Activated CD4-positive, alpha-beta T cell treated with anti-CD3 and anti-CD28 coated beads for 36 hours (primary cell): ENCODE measurements at regions not wholly inside any gene's neighbourhood (a gene's known extent, or its start where the extent isn't known, plus 50 kb on each side); places are given as distances from the start of the nearest gene placed in this dataset.

ENCODE experiments used
- ATAC-seq: fragments of 200-7000 bp; cut with Tn5 transposase; one replicate; pipeline ENCODE4 v1.10.0; 2021; ENCODE audit warnings: mild to moderate bottlenecking, moderate library complexity
- CTCF ChIA-PET: fragments of 350-600 bp; sonication (Branson Sonifier 250); formaldehyde crosslinking; loops from one replicate; lab custom pipeline; 2021; ENCODE audit warnings: antibody characterized with exemption; lab: Charles Lee
- POLR2A ChIA-PET: fragments of 350-600 bp; sonication (Branson Sonifier 250); formaldehyde crosslinking; loops from one replicate; lab custom pipeline; 2021; ENCODE audit warnings: antibody characterized with exemption, inconsistent platforms; lab: Charles Lee
- DNase-seq: peaks from one replicate; pipeline ENCODE4 v3.0.0-alpha.2; 2020
- H3K27ac Mint-ChIP-seq: one replicate; pipeline ENCODE4 v1.8.0; 2021; ENCODE audit warnings: mixed read lengths
- H3K27me3 Mint-ChIP-seq: one replicate; pipeline ENCODE4 v1.8.0; 2021; ENCODE audit warnings: mixed read lengths
- H3K36me3 Mint-ChIP-seq: one replicate; pipeline ENCODE4 v1.8.0; 2021; ENCODE audit warnings: low read depth, mixed read lengths
- H3K4me1 Mint-ChIP-seq: one replicate; pipeline ENCODE4 v1.8.0; 2021; ENCODE audit warnings: mixed read lengths
- H3K4me3 Mint-ChIP-seq: one replicate; pipeline ENCODE4 v1.8.0; 2021; ENCODE audit warnings: mild to moderate bottlenecking, moderate library complexity, mixed read lengths
- H3K9me3 Mint-ChIP-seq: one replicate; pipeline ENCODE4 v1.8.0; 2021; ENCODE audit warnings: low read depth, mixed read lengths
- intact Hi-C, 2 experiments: fragments of 100-400 bp; cut with DNase I in 1 of 2; cut with micrococcal nuclease in 1 of 2; formaldehyde crosslinking; loops; one replicate each; pipeline versions ENCODE4 v1.14.2 to v1.15.1; 2022 to 2024; cut with DNase I, micrococcal nuclease

GRCh38 chr3:112746675-112747280, 99.9 kb downstream of the CD200R1L start:
- Mint-ChIP-seq H3K9me3 (no peaks in the 10 kb centered on the region), H3K4me1 (peaks cover 21% of the 10 kb centered on the region), H3K27me3 (no peaks in the 10 kb centered on the region), H3K4me3 (no peak overlapping the region), H3K27ac (no peak overlapping the region), H3K36me3 (no peaks in the 10 kb centered on the region)
- intact Hi-C loops: no loop called here
- CTCF ChIA-PET: interaction anchor here (0.6 to 8.2 kb wide), 5 partner anchors 11 to 233 kb away, joined by 3 to 56 read pairs (median 4); no protein-coding TSS in a partner anchor
- no peak for ATAC-seq
- POLR2A ChIA-PET: no interaction called here
- DNase-seq: no peak

DNA sequence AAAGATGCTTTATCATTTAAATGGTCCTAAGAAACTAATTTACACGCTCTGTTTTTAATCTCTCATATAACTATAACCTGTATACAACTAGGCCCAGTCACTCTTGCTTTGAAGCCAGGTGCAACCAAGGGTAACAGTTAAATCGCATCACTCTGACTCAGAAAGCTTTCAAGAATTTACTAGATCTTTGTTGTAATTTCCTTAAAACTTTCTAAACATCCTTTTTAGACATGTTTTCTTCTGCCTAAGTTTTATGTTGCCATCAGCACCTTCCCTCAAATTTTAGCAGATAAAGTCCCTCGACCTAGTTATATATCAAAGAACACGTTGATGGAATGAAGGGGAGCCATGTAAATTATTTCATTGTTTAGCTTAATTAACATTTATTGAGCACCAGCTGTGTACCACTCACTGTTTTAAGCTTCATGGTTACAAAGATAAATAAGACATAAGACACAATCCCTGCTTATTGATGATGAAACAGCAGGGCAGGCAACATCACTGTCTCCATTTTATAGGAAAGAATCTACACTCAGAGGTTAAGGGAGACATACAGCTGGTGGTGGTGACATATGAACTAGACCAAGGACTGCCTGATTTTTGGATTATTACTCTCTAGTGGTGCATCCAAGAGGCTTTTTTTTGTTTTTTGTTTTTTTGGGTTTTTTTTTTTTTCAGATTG, 101.0 kb downstream of the CD200R1L start:
- intact Hi-C loops: no loop called here
- H3K9me3 Mint-ChIP-seq: no peaks in the 10 kb centered on the region
- POLR2A ChIA-PET: no interaction called here

GRCh38 chr3:112744825-112745566, 101.7 kb downstream of the CD200R1L start:
- Mint-ChIP-seq H3K4me1 (peaks cover 37% of the 10 kb centered on the region), H3K36me3 (no peaks in the 10 kb centered on the region), H3K4me3 (no peak overlapping the region), H3K27ac (peak overlapping the region; percentile 49), H3K9me3 (no peaks in the 10 kb centered on the region), H3K27me3 (no peaks in the 10 kb centered on the region)
- DNase-seq (no peak), ATAC-seq (peak; percentile 14)
- ChIA-PET POLR2A (no interaction called here), CTCF (interaction anchor here (1.0 to 8.2 kb wide), 4 partner anchors 9 to 543 kb away, joined by 3 to 56 read pairs (median 5); no protein-coding TSS in a partner anchor)
- intact Hi-C loops: no loop called here

More for the DNA sequence above, 101.0 kb downstream of the CD200R1L start:
- Mint-ChIP-seq H3K27ac (peak overlapping the region; percentile 49), H3K36me3 (no peaks in the 10 kb centered on the region), H3K4me1 (peaks cover 29% of the 10 kb centered on the region), H3K4me3 (no peak overlapping the region), H3K27me3 (no peaks in the 10 kb centered on the region)
- CTCF ChIA-PET: interaction anchor here (1.6 to 8.2 kb wide), 2 partner anchors 10 to 543 kb away, joined by 6 to 56 read pairs; no protein-coding TSS in a partner anchor
- DNase-seq: no peak
- ATAC-seq: peak; percentile 86

DNA sequence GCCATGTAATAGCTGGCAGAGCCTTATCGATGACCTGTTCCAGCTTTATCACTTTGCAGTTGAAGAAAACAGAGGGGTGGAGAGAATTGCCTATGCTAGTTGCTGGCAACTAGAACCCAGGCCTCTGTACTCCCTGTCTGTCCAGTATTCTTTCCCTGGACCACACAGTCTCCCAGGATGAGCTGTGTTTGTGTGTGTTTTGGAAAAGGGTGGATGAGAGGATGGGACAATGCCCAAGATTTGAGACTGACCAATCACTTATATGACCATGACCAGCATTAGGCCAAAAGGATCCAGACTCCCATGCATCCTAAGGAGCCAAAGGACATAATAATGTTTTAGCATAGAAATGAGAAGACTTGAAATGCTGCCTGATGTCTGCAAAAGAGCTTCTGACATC, 102.6 kb downstream of the CD200R1L start:
- H3K4me1 Mint-ChIP-seq: peaks cover 45% of the 10 kb centered on the region
- H3K9me3 Mint-ChIP-seq: no peaks in the 10 kb centered on the region
- no peak overlapping the region for H3K4me3 Mint-ChIP-seq
- ChIA-PET CTCF (interaction anchor here (0.7 to 8.2 kb wide), 4 partner anchors 8 to 249 kb away, joined by 3 to 56 read pairs (median 4); no protein-coding TSS in a partner anchor), POLR2A (no interaction called here)
- intact Hi-C loops: no loop called here
- no peaks in the 10 kb centered on the region for H3K27me3 Mint-ChIP-seq
- DNase-seq: no peak
- no peak overlapping the region for H3K27ac Mint-ChIP-seq
- no peak for ATAC-seq
- H3K36me3 Mint-ChIP-seq: no peaks in the 10 kb centered on the region

- no peak overlapping the region for H3K27ac Mint-ChIP-seq
- DNase-seq: no peak
- CTCF ChIA-PET: interaction anchor here (1.0 to 1.9 kb wide), 4 partner anchors 100 to 236 kb away, joined by 3 to 5 read pairs (median 4); no protein-coding TSS in a partner anchor
- no peaks in the 10 kb centered on the region for H3K27me3 Mint-ChIP-seq
- peaks cover 47% of the 10 kb centered on the region for H3K4me1 Mint-ChIP-seq
- H3K4me3 Mint-ChIP-seq: no peak overlapping the region
- ATAC-seq: no peak
- intact Hi-C loops: no loop called here
- POLR2A ChIA-PET: no interaction called here
- no peaks in the 10 kb centered on the region for H3K9me3 Mint-ChIP-seq
- no peaks in the 10 kb centered on the region for H3K36me3 Mint-ChIP-seq
Observed at GRCh38 chr3:112742934-112743333, 102.0 kb upstream of the CCDC80 start.

DNA sequence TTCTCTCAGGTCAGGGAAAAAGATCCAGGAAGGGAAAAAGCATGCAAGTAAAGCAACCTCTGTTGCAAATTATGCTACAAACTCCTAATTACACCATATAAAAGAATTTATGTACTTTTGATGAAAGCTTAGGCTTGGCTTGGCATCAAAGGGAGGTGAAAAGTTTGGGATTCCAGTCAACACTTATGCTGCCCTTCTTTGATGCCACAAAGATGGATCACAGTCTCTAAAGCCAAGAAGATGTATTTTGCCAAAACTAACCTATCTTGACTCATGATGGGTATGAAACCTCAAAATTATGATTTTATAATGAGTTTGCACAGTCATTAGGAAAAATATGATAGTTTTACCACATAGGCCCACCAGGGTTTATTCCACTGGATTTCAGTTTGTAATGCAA, 101.0 kb upstream of the CCDC80 start:
- no peaks in the 10 kb centered on the region for H3K36me3 Mint-ChIP-seq
- POLR2A ChIA-PET: no interaction called here
- H3K27me3 Mint-ChIP-seq: no peaks in the 10 kb centered on the region
- no peak overlapping the region for H3K27ac Mint-ChIP-seq
- no peak overlapping the region for H3K4me3 Mint-ChIP-seq
- no peaks in the 10 kb centered on the region for H3K9me3 Mint-ChIP-seq
- peaks cover 52% of the 10 kb centered on the region for H3K4me1 Mint-ChIP-seq
- DNase-seq: no peak
- no peak for ATAC-seq
- CTCF ChIA-PET: interaction anchor here (1.0 to 1.6 kb wide), 2 partner anchors 99 to 237 kb away, joined by 5 read pairs; no protein-coding TSS in a partner anchor
- intact Hi-C loops: no loop called here

DNA sequence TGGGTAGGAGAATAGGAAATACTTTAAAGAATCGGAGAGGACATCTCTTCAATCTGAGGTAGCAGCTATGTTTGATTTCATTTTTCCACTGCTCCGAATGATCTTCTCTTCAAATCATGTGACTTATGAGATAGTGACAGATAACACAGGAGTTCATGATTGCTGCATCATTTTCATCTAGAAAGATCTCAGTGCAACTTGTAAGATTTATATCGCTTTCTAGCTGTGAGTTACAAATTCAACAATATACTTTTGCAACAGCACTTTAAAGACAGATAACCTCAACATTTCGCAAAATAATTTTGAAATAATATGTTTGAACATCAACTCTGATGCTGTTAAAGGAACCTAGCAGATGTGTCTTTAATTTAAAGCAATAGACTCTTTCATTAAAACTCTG, 99.9 kb upstream of the CCDC80 start:
- intact Hi-C loops: no loop called here
- no peaks in the 10 kb centered on the region for H3K36me3 Mint-ChIP-seq
- ATAC-seq (no peak), DNase-seq (no peak)
- H3K9me3 Mint-ChIP-seq: no peaks in the 10 kb centered on the region
- H3K27me3 Mint-ChIP-seq: no peaks in the 10 kb centered on the region
- H3K27ac Mint-ChIP-seq: peak overlapping the region; percentile 4
- ChIA-PET CTCF (interaction anchor here (0.8 to 2.5 kb wide), 4 partner anchors 99 to 280 kb away, joined by 3 to 11 read pairs (median 7); partner anchors contain the start of gene CCDC80), POLR2A (no interaction called here)
- H3K4me1 Mint-ChIP-seq: peaks cover 63% of the 10 kb centered on the region
- no peak overlapping the region for H3K4me3 Mint-ChIP-seq

DNA sequence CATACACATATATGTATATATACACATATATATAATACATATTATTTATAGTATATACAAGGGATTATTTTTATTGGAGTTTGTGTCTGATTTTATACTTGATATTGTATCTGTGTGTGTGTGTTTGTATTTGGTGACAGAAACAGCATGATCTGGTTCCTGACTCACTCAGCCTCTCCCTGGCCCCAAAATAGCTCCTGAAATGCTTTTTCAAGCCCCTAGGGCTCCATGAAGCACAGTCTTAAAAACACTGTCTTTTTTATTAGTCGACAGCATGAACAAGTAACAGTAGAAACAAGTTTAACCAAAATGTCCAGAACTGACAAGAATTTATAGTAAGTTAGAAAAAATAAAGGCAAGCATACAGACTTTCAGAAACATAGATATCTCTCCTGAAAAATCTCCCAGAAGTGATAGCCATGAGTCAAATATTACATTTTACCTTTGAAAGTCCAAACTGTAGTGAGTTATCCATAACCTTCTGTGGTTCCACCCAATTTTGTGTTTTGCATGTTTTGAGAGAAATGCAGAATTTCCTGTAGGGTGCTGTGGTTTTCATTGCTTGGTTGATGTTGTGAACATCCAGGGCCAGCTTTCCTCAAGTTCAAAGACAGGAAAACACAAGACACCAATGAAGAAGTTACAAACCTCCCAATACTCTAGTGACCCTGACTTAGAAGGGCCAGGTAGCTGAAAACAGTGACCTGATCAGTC, 98.5 kb upstream of the CCDC80 start:
- H3K4me1 Mint-ChIP-seq: peaks cover 62% of the 10 kb centered on the region
- peak overlapping the region; percentile 53 for H3K27ac Mint-ChIP-seq
- H3K9me3 Mint-ChIP-seq: no peaks in the 10 kb centered on the region
- ATAC-seq (peak; percentile 28), DNase-seq (no peak)
- CTCF ChIA-PET: interaction anchor here (0.7 to 2.5 kb wide), 7 partner anchors 36 to 296 kb away, joined by 3 to 11 read pairs (median 3); partner anchors contain the start of gene CCDC80
- no peaks in the 10 kb centered on the region for H3K27me3 Mint-ChIP-seq
- intact Hi-C loops: loop anchor here in 1 of 2 experiments (2.0 to 5.0 kb wide), 2 partner anchors 63 to 548 kb away; no protein-coding TSS in a partner anchor
- H3K36me3 Mint-ChIP-seq: no peaks in the 10 kb centered on the region
- H3K4me3 Mint-ChIP-seq: no peak overlapping the region
- POLR2A ChIA-PET: no interaction called here

DNA sequence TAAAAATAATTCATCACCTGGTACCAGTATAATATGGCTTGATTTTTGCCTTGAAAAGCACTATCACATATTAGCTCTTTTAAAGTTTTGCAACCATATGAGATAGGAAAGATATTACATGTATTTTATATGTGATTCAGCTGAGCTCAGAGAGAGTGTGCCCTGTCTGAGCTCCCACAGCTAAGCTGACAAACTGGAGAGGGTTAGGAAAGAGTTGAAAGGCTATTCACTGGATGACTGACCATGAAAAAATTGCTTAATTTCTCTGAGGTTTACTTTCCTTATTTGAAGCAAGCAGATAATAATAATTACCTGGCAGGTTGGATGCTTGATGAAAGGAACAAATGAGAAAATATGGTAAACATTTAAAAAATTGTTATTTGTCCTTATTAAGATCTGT, 97.4 kb upstream of the CCDC80 start:
- Mint-ChIP-seq H3K36me3 (no peaks in the 10 kb centered on the region), H3K4me1 (peaks cover 66% of the 10 kb centered on the region), H3K4me3 (no peak overlapping the region), H3K9me3 (no peaks in the 10 kb centered on the region), H3K27ac (no peak overlapping the region), H3K27me3 (no peaks in the 10 kb centered on the region)
- ChIA-PET CTCF (interaction anchor here (0.7 to 5.1 kb wide), 6 partner anchors 9 to 550 kb away, joined by 3 to 56 read pairs (median 4); no protein-coding TSS in a partner anchor), POLR2A (no interaction called here)
- intact Hi-C loops: loop anchor here in 1 of 2 experiments (2.0 to 5.0 kb wide), 2 partner anchors 62 to 549 kb away; no protein-coding TSS in a partner anchor
- no peak for DNase-seq
- no peak for ATAC-seq

DNA sequence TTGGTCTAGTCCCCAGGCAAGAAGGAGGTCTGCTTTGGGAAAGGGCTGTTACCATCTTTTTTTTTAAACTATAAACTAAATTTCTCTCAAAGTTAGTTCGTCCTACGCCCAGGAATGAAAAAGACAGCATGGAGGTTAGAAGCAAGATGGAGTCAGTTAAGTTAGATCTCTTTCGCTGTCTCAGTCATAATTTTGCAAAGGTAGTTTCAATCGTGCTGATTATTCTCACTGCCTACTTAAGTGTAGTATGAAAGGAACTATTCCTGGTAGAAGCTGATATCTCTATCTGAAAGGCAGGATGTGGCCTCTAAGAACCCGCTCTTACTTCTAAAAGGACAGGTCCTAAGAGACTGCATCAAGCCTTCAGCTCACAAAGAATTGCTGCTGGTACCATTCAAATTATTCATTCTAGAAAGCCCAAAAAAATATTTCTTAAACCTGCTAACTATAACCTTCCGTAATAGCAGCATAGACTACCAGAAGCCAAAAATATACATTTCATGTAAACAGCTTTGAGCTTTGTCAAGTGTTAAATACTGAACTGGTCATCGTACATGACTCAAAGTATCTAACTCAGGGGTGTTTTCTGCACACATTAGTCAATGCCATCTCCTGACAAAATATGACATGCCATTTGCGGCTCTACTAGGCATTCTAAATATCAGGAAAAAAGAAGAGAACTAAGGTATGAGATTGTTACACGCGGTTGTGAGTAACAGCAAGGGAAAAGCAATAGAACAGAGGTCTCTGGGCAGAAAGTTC, 96.0 kb upstream of the CCDC80 start:
- intact Hi-C loops: loop anchor here in 1 of 2 experiments (5.0 kb wide), 1 partner anchor 550 kb away; no protein-coding TSS in a partner anchor
- no peak overlapping the region for H3K4me3 Mint-ChIP-seq
- DNase-seq (no peak), ATAC-seq (peak; percentile 52)
- H3K9me3 Mint-ChIP-seq: no peaks in the 10 kb centered on the region
- H3K27ac Mint-ChIP-seq: peak overlapping the region; percentile 75
- no peaks in the 10 kb centered on the region for H3K27me3 Mint-ChIP-seq
- ChIA-PET CTCF (interaction anchor here (0.6 to 5.1 kb wide), 7 partner anchors 10 to 551 kb away, joined by 3 to 83 read pairs (median 4); no protein-coding TSS in a partner anchor), POLR2A (interaction anchor here (0.5 kb wide), 1 partner anchor 161 kb away, joined by 4 read pairs; no protein-coding TSS in a partner anchor)
- H3K4me1 Mint-ChIP-seq: peaks cover 66% of the 10 kb centered on the region
- H3K36me3 Mint-ChIP-seq: no peaks in the 10 kb centered on the region
